Ishikawa (cell line): ENCODE measurements at regions not wholly inside any gene's neighbourhood (a gene's known extent, or its start where the extent isn't known, plus 50 kb on each side); places are given as distances from the start of the nearest gene placed in this dataset.

Source experiments
- REST ChIP-seq: IDR thresholded peaks from 2 replicates; pipeline ENCODE4 v1.6.1; 2012; ENCODE audit warnings: low read depth, mild to moderate bottlenecking
- TCF12 ChIP-seq: IDR thresholded peaks from 2 replicates; pipeline ENCODE4 v1.6.1; 2012; ENCODE audit warnings: low read depth
- YY1 ChIP-seq: IDR thresholded peaks from 2 replicates; pipeline ENCODE4 v1.6.1; 2012; ENCODE audit warnings: low read depth

GRCh38 chr3:115292131-115292530, 145.0 kb upstream of the ZBTB20 start:
- no peak for TF ChIP-seq YY1
- no peak for TF ChIP-seq TCF12
- no peak for TF ChIP-seq REST
